Femur (tissue), 1 donor: ENCODE measurements at regions not wholly inside any gene's neighbourhood (a gene's known extent, or its start where the extent isn't known, plus 50 kb on each side); places are given as distances from the start of the nearest gene placed in this dataset.
"Not testable (repeated sequence)": the region's sequence is repeated elsewhere in the genome, so short reads cannot be mapped to it uniquely, and the experiment has no call there.

Source experiments
- DNase-seq: peaks from one replicate; pipeline ENCODE4 v3.0.0-alpha.2; 2017

GRCh38 chr2:87633287-87633963 is 114.5 kb upstream of the PLGLB2 start:
- DNase-seq, result not testable (repeated sequence)

GRCh38 chr2:87634106-87634505 is 113.8 kb upstream of the PLGLB2 start:
- DNase-seq, result not testable (repeated sequence)

- not testable (repeated sequence) for DNase-seq
These were observed 112.8 kb upstream of the PLGLB2 start for GRCh38 chr2:87634971-87635650.

- DNase-seq, result not testable (repeated sequence)
These were observed 111.6 kb upstream of the PLGLB2 start for GRCh38 chr2:87636246-87636645.

GRCh38 chr2:87636735-87637134 is 111.2 kb upstream of the PLGLB2 start:
- DNase-seq, result not testable (repeated sequence)

GRCh38 chr2:87637249-87637990 is 110.5 kb upstream of the PLGLB2 start:
- peak; percentile 36 for DNase-seq

GRCh38 chr2:87638114-87638807 is 109.6 kb upstream of the PLGLB2 start:
- DNase-seq, result not testable (repeated sequence)

- not testable (repeated sequence) for DNase-seq
These were observed 109.0 kb upstream of the PLGLB2 start for GRCh38 chr2:87638872-87639271.

GRCh38 chr2:87639801-87640440 is 108.0 kb upstream of the PLGLB2 start:
- DNase-seq, result not testable (repeated sequence)

GRCh38 chr2:87640961-87641563 is 106.8 kb upstream of the PLGLB2 start:
- not testable (repeated sequence) for DNase-seq

- DNase-seq, result not testable (repeated sequence)
These were observed 104.7 kb upstream of the PLGLB2 start for GRCh38 chr2:87643165-87643564.

GRCh38 chr2:87647737-87648498 is 100.0 kb upstream of the PLGLB2 start:
- DNase-seq, result not testable (repeated sequence)

GRCh38 chr2:87648815-87649214 is 99.1 kb upstream of the PLGLB2 start:
- not testable (repeated sequence) for DNase-seq

- DNase-seq, result not testable (repeated sequence)
These were observed 98.0 kb upstream of the PLGLB2 start for GRCh38 chr2:87649871-87650270.

- DNase-seq, result not testable (repeated sequence)
These were observed 97.0 kb upstream of the PLGLB2 start for GRCh38 chr2:87650837-87651236.

- not testable (repeated sequence) for DNase-seq
These were observed 96.3 kb upstream of the PLGLB2 start for GRCh38 chr2:87651589-87651988.

GRCh38 chr2:87653373-87653772 is 94.5 kb upstream of the PLGLB2 start:
- DNase-seq, result not testable (repeated sequence)

- DNase-seq, result not testable (repeated sequence)
These were observed 93.6 kb upstream of the PLGLB2 start for GRCh38 chr2:87654136-87654814.

- not testable (repeated sequence) for DNase-seq
These were observed 90.0 kb upstream of the PLGLB2 start for GRCh38 chr2:87657915-87658314.

- not testable (repeated sequence) for DNase-seq
These were observed 89.5 kb upstream of the PLGLB2 start for GRCh38 chr2:87658357-87658756.
